ENCODE measurements at regions not wholly inside any gene's neighbourhood (a gene's known extent, or its start where the extent isn't known, plus 50 kb on each side); places are given as distances from the start of the nearest gene placed in this dataset.

DNA sequence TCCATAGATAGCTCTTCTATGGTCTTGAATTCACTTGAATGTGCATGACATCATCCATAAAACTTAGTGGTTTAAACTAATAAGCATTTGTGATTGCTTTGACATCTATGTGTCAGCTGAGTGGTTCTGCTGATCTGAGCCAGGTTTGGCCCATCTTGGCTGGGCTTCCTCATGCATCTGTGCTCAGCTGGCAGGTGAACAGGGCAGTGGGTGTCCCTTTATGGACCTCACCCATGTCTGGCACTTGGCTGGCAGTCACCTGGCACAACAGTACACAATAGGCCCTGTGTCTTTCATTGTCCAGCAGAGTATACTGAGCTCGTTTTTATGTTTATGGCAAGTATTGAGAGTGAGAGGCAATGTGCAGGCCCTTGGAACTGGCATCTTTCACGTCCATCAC is 73.7 kb upstream of the CNTN6 start:
- TF ChIP-seq EZH2phosphoT487 (IDR thresholded peaks at IDR 0.05; ENCODE audit: borderline replicate concordance), result no peak
- TF ChIP-seq, protein P1, sequence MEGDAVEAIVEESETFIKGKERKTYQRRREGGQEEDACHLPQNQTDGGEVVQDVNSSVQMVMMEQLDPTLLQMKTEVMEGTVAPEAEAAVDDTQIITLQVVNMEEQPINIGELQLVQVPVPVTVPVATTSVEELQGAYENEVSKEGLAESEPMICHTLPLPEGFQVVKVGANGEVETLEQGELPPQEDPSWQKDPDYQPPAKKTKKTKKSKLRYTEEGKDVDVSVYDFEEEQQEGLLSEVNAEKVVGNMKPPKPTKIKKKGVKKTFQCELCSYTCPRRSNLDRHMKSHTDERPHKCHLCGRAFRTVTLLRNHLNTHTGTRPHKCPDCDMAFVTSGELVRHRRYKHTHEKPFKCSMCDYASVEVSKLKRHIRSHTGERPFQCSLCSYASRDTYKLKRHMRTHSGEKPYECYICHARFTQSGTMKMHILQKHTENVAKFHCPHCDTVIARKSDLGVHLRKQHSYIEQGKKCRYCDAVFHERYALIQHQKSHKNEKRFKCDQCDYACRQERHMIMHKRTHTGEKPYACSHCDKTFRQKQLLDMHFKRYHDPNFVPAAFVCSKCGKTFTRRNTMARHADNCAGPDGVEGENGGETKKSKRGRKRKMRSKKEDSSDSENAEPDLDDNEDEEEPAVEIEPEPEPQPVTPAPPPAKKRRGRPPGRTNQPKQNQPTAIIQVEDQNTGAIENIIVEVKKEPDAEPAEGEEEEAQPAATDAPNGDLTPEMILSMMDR (conservative IDR thresholded peaks at IDR 0.05; ENCODE audit: low read length), result no peak

Measured in Loucy (cell line).